ENCODE measurements at regions not wholly inside any gene's neighbourhood (a gene's known extent, or its start where the extent isn't known, plus 50 kb on each side); places are given as distances from the start of the nearest gene placed in this dataset.

- Histone ChIP-seq H4K5ac (ENCODE audit: insufficient read length, low read depth, low read length) (no peak overlapping the region), H3K9ac (ENCODE audit: extremely low read depth, insufficient read length, low read length) (no peak overlapping the region), H3K79me2 (ENCODE audit: insufficient read depth, low read length) (no peaks in the 10 kb centered on the region), H3K23ac (ENCODE audit: insufficient read length, low read depth, low read length) (no peak overlapping the region), H3K79me1 (ENCODE audit: insufficient read depth, low read depth, low read length, poor library complexity, severe bottlenecking) (no peaks in the 10 kb centered on the region), H3K4ac (ENCODE audit: low read depth, low read length) (no peak overlapping the region), H2BK20ac (ENCODE audit: low read depth, low read length, poor library complexity, severe bottlenecking) (no peak overlapping the region), H2BK12ac (ENCODE audit: insufficient read length, low read depth, low read length) (no peak overlapping the region), H3K23me2 (ENCODE audit: insufficient read length, low read depth, low read length, poor library complexity, severe bottlenecking) (no peaks in the 10 kb centered on the region), H3K18ac (ENCODE audit: insufficient read length, low read depth, low read length) (no peak overlapping the region), H3K27ac (ENCODE audit: insufficient read length, low read depth, low read length) (no peak overlapping the region), H3K4me2 (ENCODE audit: insufficient read depth, insufficient read length, low read length) (no peak overlapping the region), H3K9me3 (ENCODE audit: control insufficient read depth, low read depth, low read length) (no peaks in the 10 kb centered on the region), H2BK120ac (ENCODE audit: low read depth, low read length, poor library complexity, severe bottlenecking) (no peak overlapping the region), H2AK5ac (ENCODE audit: insufficient read length, low read length) (no peak overlapping the region), H4K20me1 (ENCODE audit: control insufficient read depth, insufficient read depth, insufficient read length) (no peaks in the 10 kb centered on the region), H3K56ac (ENCODE audit: insufficient read length, low read depth, low read length) (no peak overlapping the region), H4K8ac (replicated peaks; ENCODE audit: insufficient read length, low read depth, low read length) (no peak overlapping the region), H3K14ac (ENCODE audit: insufficient read depth, low read length) (no peak overlapping the region), H2BK5ac (ENCODE audit: insufficient read length, low read length) (no peak overlapping the region), H3K27me3 (ENCODE audit: insufficient read depth, low read length) (no peaks in the 10 kb centered on the region), H3K4me1 (ENCODE audit: insufficient read depth, low read length) (0 out of 2 replicates have a peak, but pooled peaks cover 2% of the 10 kb centered on the region), H2AFZ (ENCODE audit: low read length) (no peak overlapping the region), H3T11ph (ENCODE audit: low read length) (no peak overlapping the region), H4K91ac (ENCODE audit: insufficient read length, low read depth, low read length) (no peak overlapping the region), H2BK15ac (ENCODE audit: low read depth, low read length) (no peak overlapping the region)
- no peaks in the 10 kb centered on the region for H3K36me3 Mint-ChIP-seq (ENCODE audit: insufficient read depth in 1 of 3, low read depth in 3 of 3)
- no peak for TF ChIP-seq CTCF (conservative IDR thresholded peaks at IDR 0.05)
- no peak overlapping the region for H3K27ac Mint-ChIP-seq
- peaks cover 11 to 22% of the 10 kb centered on the region in 2 experiments for H3K4me1 Mint-ChIP-seq
- DNase-seq, result no peak
- H3K27me3 Mint-ChIP-seq (ENCODE audit: low read depth), result no peaks in the 10 kb centered on the region
- H3K9me3 Mint-ChIP-seq, result no peaks in the 10 kb centered on the region
- WGBS (ENCODE audit: extremely low coverage, insufficient read length, low lambda C conversion rate), result no CpG with 5 or more reads among the region's 8 CpGs
- H3K4me3 Mint-ChIP-seq, result no peak overlapping the region
These were observed 106.4 kb downstream of the SLIT2 start for GRCh38 chr4:20358110-20358509.
